ENCODE measurements at regions not wholly inside any gene's neighbourhood (a gene's known extent, or its start where the extent isn't known, plus 50 kb on each side); places are given as distances from the start of the nearest gene placed in this dataset.

DNA sequence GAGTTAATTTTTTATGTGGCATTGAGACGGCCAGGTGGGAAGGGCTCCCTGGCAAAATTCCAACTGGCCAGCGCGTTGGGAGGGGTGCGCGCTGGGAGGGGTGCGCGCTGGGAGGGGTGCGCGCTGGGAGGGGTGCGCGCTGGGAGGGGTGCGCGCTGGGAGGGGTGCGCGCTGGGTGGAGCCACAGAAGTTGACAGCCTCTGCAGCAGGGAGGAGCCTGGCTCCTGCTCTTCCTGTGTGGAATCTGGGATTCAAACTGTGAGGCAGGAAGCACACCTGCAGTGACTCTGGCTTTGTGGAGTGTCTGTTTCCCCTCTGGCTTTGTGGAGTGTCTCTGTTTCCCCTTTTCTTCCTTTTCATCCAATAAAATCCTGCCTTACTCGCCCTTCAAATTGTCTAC, 147.9 kb upstream of the CBLN2 start:
- TF ChIP-seq POLR2A (IDR thresholded peaks at IDR 0.05), result no peak
- TF ChIP-seq, protein P1, sequence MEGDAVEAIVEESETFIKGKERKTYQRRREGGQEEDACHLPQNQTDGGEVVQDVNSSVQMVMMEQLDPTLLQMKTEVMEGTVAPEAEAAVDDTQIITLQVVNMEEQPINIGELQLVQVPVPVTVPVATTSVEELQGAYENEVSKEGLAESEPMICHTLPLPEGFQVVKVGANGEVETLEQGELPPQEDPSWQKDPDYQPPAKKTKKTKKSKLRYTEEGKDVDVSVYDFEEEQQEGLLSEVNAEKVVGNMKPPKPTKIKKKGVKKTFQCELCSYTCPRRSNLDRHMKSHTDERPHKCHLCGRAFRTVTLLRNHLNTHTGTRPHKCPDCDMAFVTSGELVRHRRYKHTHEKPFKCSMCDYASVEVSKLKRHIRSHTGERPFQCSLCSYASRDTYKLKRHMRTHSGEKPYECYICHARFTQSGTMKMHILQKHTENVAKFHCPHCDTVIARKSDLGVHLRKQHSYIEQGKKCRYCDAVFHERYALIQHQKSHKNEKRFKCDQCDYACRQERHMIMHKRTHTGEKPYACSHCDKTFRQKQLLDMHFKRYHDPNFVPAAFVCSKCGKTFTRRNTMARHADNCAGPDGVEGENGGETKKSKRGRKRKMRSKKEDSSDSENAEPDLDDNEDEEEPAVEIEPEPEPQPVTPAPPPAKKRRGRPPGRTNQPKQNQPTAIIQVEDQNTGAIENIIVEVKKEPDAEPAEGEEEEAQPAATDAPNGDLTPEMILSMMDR (IDR thresholded peaks at IDR 0.05), result no peak

Measured in suprapubic skin (tissue), 3 donors.